ENCODE measurements at regions not wholly inside any gene's neighbourhood (a gene's known extent, or its start where the extent isn't known, plus 50 kb on each side); places are given as distances from the start of the nearest gene placed in this dataset.
"Not testable (repeated sequence)": the region's sequence is repeated elsewhere in the genome, so short reads cannot be mapped to it uniquely, and the experiment has no call there.

DNA sequence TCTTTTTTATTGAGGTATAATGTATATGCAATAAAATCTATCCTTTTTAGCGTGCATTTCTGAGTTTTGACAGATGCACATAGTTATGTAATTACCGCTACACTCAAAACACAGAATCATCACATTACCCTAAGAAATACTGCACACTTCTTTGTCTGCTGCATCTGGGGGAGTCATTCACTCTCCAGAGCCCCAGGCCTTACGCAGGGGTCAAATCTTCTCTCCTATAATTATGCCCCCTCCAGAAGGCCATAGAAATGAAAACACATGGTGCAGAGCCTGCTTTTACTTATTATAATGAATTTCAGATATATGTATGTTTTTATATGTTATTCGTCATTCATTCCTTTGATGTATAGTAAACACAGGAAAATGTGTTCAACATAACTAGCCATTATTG lies 296.5 kb upstream of the TMEM132C start:
- Histone ChIP-seq H3K4me3 (no peak overlapping the region), H3K36me3 (ENCODE audit: control insufficient read depth in 4 of 4, insufficient read depth in 4 of 4, low read length in 4 of 4) (no peaks in the 10 kb centered on the region), H3K9ac (ENCODE audit: insufficient read depth in 1 of 2, low read length in 2 of 2) (no peak overlapping the region), H3K27ac (ENCODE audit: low read depth in 1 of 2, low read length in 1 of 2) (no peak overlapping the region), H3K9me3 (ENCODE audit: control insufficient read depth in 4 of 4, insufficient read depth in 3 of 4, low read length in 3 of 4) (peaks cover 0 to 8% (median 1%) of the 10 kb centered on the region in 4 donors), H3K27me3 (ENCODE audit: control insufficient read depth in 3 of 3, insufficient read depth in 3 of 3, low read length in 2 of 3) (no peaks in the 10 kb centered on the region), H3K4me1 (ENCODE audit: control insufficient read depth in 5 of 5, insufficient read depth in 5 of 5, low read length in 5 of 5) (no peaks in the 10 kb centered on the region)
- no peak for TF ChIP-seq CTCF (IDR thresholded peaks at IDR 0.05; ENCODE audit: control extremely low read depth, extremely low read depth)
- WGBS, 2 donors = 69 to 73% methylated on average over 4 of the region's 4 CpGs
- ATAC-seq (ENCODE audit: insufficient read depth, low FRiP score) = no peak
- no peak for DNase-seq

- Histone ChIP-seq H3K9ac (ENCODE audit: insufficient read depth in 1 of 2, low read length in 2 of 2) (no peak overlapping the region), H3K27me3 (ENCODE audit: control insufficient read depth in 3 of 3, insufficient read depth in 3 of 3, low read length in 2 of 3) (no peaks in the 10 kb centered on the region), H3K27ac (ENCODE audit: low read depth in 1 of 2, low read length in 1 of 2) (no peak overlapping the region), H3K36me3 (ENCODE audit: control insufficient read depth in 4 of 4, insufficient read depth in 4 of 4, low read length in 4 of 4) (no peaks in the 10 kb centered on the region), H3K9me3 (ENCODE audit: control insufficient read depth in 4 of 4, insufficient read depth in 3 of 4, low read length in 3 of 4) (peaks cover 0 to 15% (median 0%) of the 10 kb centered on the region in 4 donors), H3K4me3 (no peak overlapping the region), H3K4me1 (ENCODE audit: control insufficient read depth in 5 of 5, insufficient read depth in 5 of 5, low read length in 5 of 5) (no peaks in the 10 kb centered on the region)
- ATAC-seq (ENCODE audit: insufficient read depth, low FRiP score) = no peak
- TF ChIP-seq CTCF (IDR thresholded peaks at IDR 0.05; ENCODE audit: control extremely low read depth, extremely low read depth) = no peak
- no peak for DNase-seq
- 58 to 74% methylated on average over 4 of the region's 4 CpGs for WGBS, 2 donors
These were observed 286.4 kb upstream of the TMEM132C start for GRCh38 chr12:127980585-127980984.

GRCh38 chr12:127981875-127982274 lies 285.1 kb upstream of the TMEM132C start:
- ATAC-seq (ENCODE audit: insufficient read depth, low FRiP score) (no peak), DNase-seq (no peak)
- TF ChIP-seq CTCF (IDR thresholded peaks at IDR 0.05; ENCODE audit: control extremely low read depth, extremely low read depth) = no peak
- no peak overlapping the region for H3K27ac ChIP-seq (ENCODE audit: low read depth in 1 of 2, low read length in 1 of 2)
- H3K36me3 ChIP-seq (ENCODE audit: control insufficient read depth in 4 of 4, insufficient read depth in 4 of 4, low read length in 4 of 4) = no peaks in the 10 kb centered on the region
- WGBS, 2 donors = 82 to 85% methylated on average over 5 of the region's 5 CpGs
- H3K9me3 ChIP-seq (ENCODE audit: control insufficient read depth in 4 of 4, insufficient read depth in 3 of 4, low read length in 3 of 4) = peaks cover 0 to 15% (median 0%) of the 10 kb centered on the region in 4 donors
- no peak overlapping the region for H3K9ac ChIP-seq (ENCODE audit: insufficient read depth in 1 of 2, low read length in 2 of 2)
- no peaks in the 10 kb centered on the region for H3K27me3 ChIP-seq (ENCODE audit: control insufficient read depth in 3 of 3, insufficient read depth in 3 of 3, low read length in 2 of 3)
- H3K4me3 ChIP-seq = no peak overlapping the region
- H3K4me1 ChIP-seq (ENCODE audit: control insufficient read depth in 5 of 5, insufficient read depth in 5 of 5, low read length in 5 of 5) = no peaks in the 10 kb centered on the region

DNA sequence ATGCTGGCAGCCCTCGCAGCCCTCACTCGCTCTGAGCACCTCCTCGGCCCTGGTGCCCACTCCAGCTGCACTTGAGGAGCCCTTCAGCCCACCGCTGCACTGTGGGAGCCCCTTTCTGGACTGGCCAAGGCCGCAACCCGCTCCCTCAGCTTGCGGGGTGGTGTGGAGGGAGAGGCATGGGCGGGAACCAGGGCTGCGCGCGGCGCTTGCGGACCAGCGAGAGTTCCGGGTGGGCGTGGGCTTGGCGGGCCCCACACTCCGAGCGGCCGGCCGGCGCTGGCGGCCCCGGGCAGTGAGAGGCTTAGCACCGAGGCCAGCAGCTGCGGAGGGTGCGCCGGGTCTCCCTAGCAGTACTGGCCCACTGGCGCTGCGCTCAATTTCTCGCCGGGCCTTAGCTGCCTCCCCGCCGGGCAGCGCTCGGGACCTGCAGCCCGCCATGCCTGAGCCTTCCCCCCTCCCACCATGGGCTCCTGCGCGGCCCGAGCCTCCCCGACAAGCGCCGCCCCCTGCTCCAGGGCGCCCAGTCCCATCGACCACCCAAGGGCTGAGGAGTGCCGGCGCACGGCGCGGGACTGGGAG lies 283.7 kb upstream of the TMEM132C start:
- H3K4me1 ChIP-seq (ENCODE audit: control insufficient read depth in 5 of 5, insufficient read depth in 5 of 5, low read length in 5 of 5); H3K27ac ChIP-seq (ENCODE audit: low read depth in 1 of 2, low read length in 1 of 2); H3K36me3 ChIP-seq (ENCODE audit: control insufficient read depth in 4 of 4, insufficient read depth in 4 of 4, low read length in 4 of 4); ATAC-seq (ENCODE audit: insufficient read depth, low FRiP score); H3K27me3 ChIP-seq (ENCODE audit: control insufficient read depth in 3 of 3, insufficient read depth in 3 of 3, low read length in 2 of 3); DNase-seq; H3K9ac ChIP-seq (ENCODE audit: insufficient read depth in 1 of 2, low read length in 2 of 2); H3K9me3 ChIP-seq (ENCODE audit: control insufficient read depth in 4 of 4, insufficient read depth in 3 of 4, low read length in 3 of 4); H3K4me3 ChIP-seq: not testable (repeated sequence)
- 95 to 96% methylated on average over 29 to 50 of the region's 50 CpGs for WGBS, 2 donors
